Thymus (tissue), 11 donors: ENCODE measurements at regions not wholly inside any gene's neighbourhood (a gene's known extent, or its start where the extent isn't known, plus 50 kb on each side); places are given as distances from the start of the nearest gene placed in this dataset.

Source experiments
- DNase-seq, 9 donors: peaks; one replicate each; pipeline ENCODE4 v3.0.0-alpha.2; 2013; ENCODE audit warnings: low spot score in 9 of 9, low read depth in 6 of 9, missing footprints in 1 of 9
- H3K27ac ChIP-seq, 2 donors: one replicate each; pipeline ENCODE4 v1.5.1; 2013; ENCODE audit warnings: control low read depth in 1 of 2, low read depth in 1 of 2, low read length in 1 of 2, mild to moderate bottlenecking in 1 of 2, moderate library complexity in 1 of 2
- H3K27me3 ChIP-seq, 2 donors: one replicate each; pipeline ENCODE4 v1.5.1; 2013; ENCODE audit warnings: low read length in 1 of 2; ENCODE audit not compliant: control insufficient read depth in 2 of 2, insufficient read depth in 1 of 2
- H3K36me3 ChIP-seq, 2 donors: one replicate each; pipeline ENCODE4 v1.5.1; 2013; ENCODE audit warnings: low read length in 1 of 2, mild to moderate bottlenecking in 1 of 2, moderate library complexity in 1 of 2; ENCODE audit not compliant: control insufficient read depth in 2 of 2, insufficient read depth in 2 of 2
- H3K4me1 ChIP-seq, 2 donors: one replicate each; pipeline ENCODE4 v1.5.1; 2013; ENCODE audit warnings: low read length in 2 of 2; ENCODE audit not compliant: control insufficient read depth in 2 of 2, insufficient read depth in 2 of 2
- H3K4me3 ChIP-seq, 2 donors: one replicate each; pipeline ENCODE4 v1.5.1; 2013; ENCODE audit warnings: low read length in 2 of 2, control low read depth in 1 of 2, mild to moderate bottlenecking in 1 of 2
- H3K9me3 ChIP-seq, 2 donors: one replicate each; pipeline ENCODE4 v1.5.1; 2013; ENCODE audit warnings: low read length in 1 of 2, mild to moderate bottlenecking in 1 of 2; ENCODE audit not compliant: control insufficient read depth in 2 of 2, insufficient read depth in 1 of 2
- WGBS: extraction: QIAGEN DNeasy Blood & Tissue Kit; methylation state at CpG from one replicate; pipeline ENCODE4 v1.1.7; 2013; 5-methylcytosine and 5-hydroxymethylcytosine counted together
- donor health status: healthy.

DNA sequence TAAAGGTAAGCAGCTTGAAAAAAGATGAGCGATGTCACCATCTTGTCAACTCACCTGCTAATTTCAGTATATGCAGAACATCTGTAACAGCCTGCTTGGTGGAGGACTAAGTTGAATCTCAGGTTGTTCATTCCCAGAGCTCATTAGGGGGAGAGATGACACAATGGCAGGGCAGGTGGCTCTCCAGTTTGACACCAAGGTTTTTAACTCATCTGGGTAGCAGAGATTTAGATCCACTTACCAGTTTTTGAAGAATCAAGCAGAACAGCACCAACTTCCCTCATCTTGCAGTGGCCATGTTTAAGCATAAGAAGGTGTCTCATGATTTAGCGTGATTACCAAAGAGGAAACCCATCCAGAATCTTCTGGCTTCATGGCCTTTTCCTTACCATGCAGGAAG, 168.3 kb downstream of the TSHZ3 start:
- 48% methylated on average over 2 of the region's 2 CpGs for WGBS
- Histone ChIP-seq H3K36me3 (no peaks in the 10 kb centered on the region), H3K9me3 (no peaks in the 10 kb centered on the region), H3K27ac (no peak overlapping the region), H3K4me1 (no peaks in the 10 kb centered on the region), H3K27me3 (no peaks in the 10 kb centered on the region), H3K4me3 (no peak overlapping the region)
- DNase-seq: no peak

- DNase-seq: no peak
- no peaks in the 10 kb centered on the region for H3K9me3 ChIP-seq
- H3K27me3 ChIP-seq: no peaks in the 10 kb centered on the region
- H3K27ac ChIP-seq: no peak overlapping the region
- no peak overlapping the region for H3K4me3 ChIP-seq
- H3K4me1 ChIP-seq: no peaks in the 10 kb centered on the region
- WGBS: 91% methylated on average over 1 of the region's 1 CpG
- no peaks in the 10 kb centered on the region for H3K36me3 ChIP-seq
These were observed 169.8 kb downstream of the TSHZ3 start for GRCh38 chr19:31179471-31179852.

DNA sequence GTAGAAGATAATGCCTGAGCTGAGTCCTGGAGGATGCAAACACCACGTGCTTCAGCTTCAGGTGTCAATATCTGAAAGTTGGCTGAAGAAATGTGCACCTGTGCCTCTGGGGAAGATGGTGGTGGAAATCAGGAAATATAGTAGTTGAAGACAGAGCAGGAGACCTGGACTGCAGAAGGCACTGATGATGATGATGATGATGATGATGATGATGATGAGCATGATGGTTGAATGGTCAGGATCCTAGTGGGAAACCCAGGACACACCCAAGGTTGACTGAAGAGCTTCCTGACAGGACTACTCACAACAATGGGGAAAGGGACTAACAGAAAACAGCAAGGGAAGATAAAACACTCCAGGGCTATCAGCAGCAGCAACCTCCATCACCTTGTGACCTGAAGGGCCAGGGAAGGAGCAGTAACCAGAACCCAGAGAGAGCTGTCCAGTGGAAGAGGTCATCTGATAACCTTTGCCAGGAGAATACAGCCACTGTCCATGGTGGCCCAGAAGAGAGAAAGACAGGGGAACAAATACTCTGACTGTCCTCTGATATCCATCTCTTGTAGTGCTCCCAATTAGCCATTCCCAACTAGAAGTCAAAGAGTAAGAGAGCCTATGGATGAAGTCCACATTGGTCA, 170.3 kb downstream of the TSHZ3 start:
- no peak for DNase-seq
- no peaks in the 10 kb centered on the region for H3K9me3 ChIP-seq
- H3K4me3 ChIP-seq: no peak overlapping the region
- no peak overlapping the region for H3K27ac ChIP-seq
- no peaks in the 10 kb centered on the region for H3K27me3 ChIP-seq
- no peaks in the 10 kb centered on the region for H3K4me1 ChIP-seq
- no peaks in the 10 kb centered on the region for H3K36me3 ChIP-seq
- 87% methylated on average over 1 of the region's 1 CpG for WGBS

- Histone ChIP-seq H3K9me3 (no peaks in the 10 kb centered on the region), H3K27me3 (no peaks in the 10 kb centered on the region), H3K36me3 (no peaks in the 10 kb centered on the region), H3K4me3 (no peak overlapping the region), H3K27ac (no peak overlapping the region), H3K4me1 (no peaks in the 10 kb centered on the region)
- 86% methylated on average over 5 of the region's 5 CpGs for WGBS
- DNase-seq: no peak
These were observed 172.0 kb downstream of the TSHZ3 start for GRCh38 chr19:31177246-31177645.

DNA sequence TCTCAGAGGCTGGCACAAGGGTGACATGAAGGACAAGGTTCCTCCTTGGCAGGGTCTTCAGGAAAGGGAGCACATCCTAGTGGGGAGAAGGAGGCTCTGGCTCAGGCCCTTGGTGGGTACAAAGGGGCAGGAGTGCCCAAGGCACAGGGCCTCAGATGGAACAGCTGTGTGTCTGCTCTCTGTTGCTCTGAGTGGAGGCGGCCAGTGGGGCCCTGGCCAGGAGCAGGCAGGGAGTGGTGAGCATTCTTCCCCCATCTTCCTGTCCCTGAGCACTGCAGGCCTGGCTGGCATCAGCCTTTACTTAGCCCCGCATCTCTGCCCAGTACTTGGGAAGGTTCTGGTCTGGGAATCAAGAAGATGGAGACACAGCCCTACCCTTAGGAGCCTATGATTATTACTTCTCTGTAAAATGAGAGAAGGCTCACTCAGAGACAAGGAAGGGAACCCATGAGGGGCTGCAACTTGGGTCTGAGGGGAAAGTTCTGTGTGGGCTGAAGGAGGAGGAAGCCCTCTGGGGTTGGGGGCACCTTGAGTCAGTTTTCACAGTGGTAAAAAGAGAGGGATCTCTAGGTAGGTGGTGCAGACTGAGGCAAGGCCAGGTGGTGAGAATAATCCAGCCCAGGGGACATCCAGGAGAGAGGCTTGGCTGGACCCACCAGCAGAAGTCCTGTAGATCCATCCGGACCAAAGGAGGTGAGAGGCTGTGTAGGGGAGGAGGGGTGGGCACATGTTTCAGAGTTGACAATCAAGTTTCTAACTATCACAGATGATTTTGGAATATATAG, 173.5 kb downstream of the TSHZ3 start:
- 98% methylated on average over 3 of the region's 3 CpGs for WGBS
- H3K27me3 ChIP-seq: no peaks in the 10 kb centered on the region
- H3K4me1 ChIP-seq: no peaks in the 10 kb centered on the region
- no peak overlapping the region for H3K4me3 ChIP-seq
- H3K27ac ChIP-seq: no peak overlapping the region
- DNase-seq: no peak
- H3K36me3 ChIP-seq: no peaks in the 10 kb centered on the region
- no peaks in the 10 kb centered on the region for H3K9me3 ChIP-seq

DNA sequence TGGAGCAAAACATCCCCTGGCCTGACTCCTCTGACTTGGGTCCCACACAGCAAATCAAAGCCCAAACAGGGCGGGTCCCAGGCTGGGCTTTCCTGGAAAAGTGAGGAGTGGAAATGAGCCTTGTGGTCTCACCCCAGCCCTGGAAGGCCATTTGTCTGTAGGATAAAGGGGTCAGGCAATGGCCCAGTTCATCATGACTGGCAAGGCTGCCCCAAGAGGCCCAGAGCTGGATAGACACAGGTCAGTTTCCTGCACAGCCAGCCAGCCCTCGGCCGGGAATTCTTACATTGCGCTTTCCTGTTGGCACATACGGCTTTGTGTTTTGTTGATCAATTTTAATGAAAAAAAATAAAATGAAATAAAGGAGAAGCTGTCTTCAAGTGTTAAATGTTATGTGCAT, 174.3 kb downstream of the TSHZ3 start:
- no peaks in the 10 kb centered on the region for H3K9me3 ChIP-seq
- no peak overlapping the region for H3K27ac ChIP-seq
- no peaks in the 10 kb centered on the region for H3K27me3 ChIP-seq
- 95% methylated on average over 5 of the region's 5 CpGs for WGBS
- H3K36me3 ChIP-seq: no peaks in the 10 kb centered on the region
- H3K4me1 ChIP-seq: no peaks in the 10 kb centered on the region
- no peak overlapping the region for H3K4me3 ChIP-seq
- no peak for DNase-seq

DNA sequence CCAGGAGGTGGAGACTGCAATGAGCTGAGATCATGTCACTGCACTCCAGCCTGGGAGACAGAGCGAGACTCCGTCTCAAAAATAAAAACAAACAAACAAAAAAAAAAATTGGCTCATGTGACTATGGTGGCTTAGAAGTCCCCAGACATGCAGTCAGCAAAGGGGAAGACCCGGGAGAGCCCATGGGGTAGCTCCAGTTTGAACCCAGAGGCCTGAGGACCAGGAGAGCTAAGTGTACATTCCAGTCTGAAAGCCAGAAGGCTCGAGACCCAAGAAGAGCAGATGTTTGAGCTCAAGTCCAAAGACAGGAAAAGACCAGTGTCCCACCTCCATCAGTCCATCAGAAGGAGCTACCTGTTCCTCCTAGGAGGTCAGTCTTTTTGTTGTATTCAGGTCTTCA, 175.2 kb downstream of the TSHZ3 start:
- DNase-seq: no peak
- no peaks in the 10 kb centered on the region for H3K4me1 ChIP-seq
- H3K4me3 ChIP-seq: no peak overlapping the region
- no peaks in the 10 kb centered on the region for H3K27me3 ChIP-seq
- H3K27ac ChIP-seq: no peak overlapping the region
- H3K36me3 ChIP-seq: no peaks in the 10 kb centered on the region
- H3K9me3 ChIP-seq: no peaks in the 10 kb centered on the region
- 93% methylated on average over 4 of the region's 4 CpGs for WGBS

DNA sequence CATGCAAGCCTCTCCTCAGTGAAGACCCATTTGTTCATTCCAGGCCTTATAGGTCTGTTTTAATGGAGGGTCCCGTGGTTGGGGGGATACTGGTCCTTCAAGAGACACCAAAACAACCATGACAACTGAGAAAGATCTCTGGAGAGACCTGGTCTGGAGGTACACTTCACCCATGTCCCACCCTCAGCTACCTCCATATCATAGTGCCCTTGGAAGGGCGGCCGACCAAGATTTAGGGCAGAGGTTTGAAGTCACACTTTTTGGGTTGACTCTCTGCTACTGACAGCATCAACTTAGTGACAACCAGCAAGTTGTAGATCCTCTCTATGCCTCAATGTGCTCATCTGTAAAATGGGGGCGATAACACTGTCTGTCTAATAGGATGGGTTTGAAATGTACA, 177.3 kb downstream of the TSHZ3 start:
- no peaks in the 10 kb centered on the region for H3K27me3 ChIP-seq
- H3K9me3 ChIP-seq: no peaks in the 10 kb centered on the region
- WGBS: 92% methylated on average over 4 of the region's 4 CpGs
- H3K36me3 ChIP-seq: no peaks in the 10 kb centered on the region
- DNase-seq: no peak
- H3K27ac ChIP-seq: no peak overlapping the region
- H3K4me1 ChIP-seq: no peaks in the 10 kb centered on the region
- H3K4me3 ChIP-seq: no peak overlapping the region

DNA sequence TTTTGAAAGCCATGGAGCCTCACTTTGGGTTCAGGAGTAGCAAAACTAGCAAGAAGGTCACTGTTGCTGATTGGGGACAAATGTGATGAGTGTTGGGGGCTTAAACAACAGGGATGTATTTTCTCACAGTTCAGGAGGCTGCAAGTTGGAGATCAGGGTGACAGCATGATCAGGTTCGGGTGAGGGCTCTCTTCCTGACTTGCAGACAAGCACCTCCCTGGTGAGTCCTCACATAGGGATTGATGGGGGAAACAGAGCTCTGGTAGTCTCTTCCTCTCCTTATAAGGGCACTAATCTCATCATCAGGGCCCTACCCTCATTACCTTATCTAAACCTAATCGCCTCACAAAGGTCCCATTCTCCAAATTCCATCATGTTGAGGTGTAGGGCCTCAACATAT, 179.2 kb downstream of the TSHZ3 start:
- Histone ChIP-seq H3K36me3 (no peaks in the 10 kb centered on the region), H3K27ac (no peak overlapping the region), H3K9me3 (no peaks in the 10 kb centered on the region), H3K4me1 (no peaks in the 10 kb centered on the region), H3K27me3 (peaks cover 0 to 8% of the 10 kb centered on the region in 2 donors), H3K4me3 (no peak overlapping the region)
- DNase-seq: no peak
- WGBS: 86% methylated on average over 2 of the region's 2 CpGs
